ENCODE measurements at regions not wholly inside any gene's neighbourhood (a gene's known extent, or its start where the extent isn't known, plus 50 kb on each side); places are given as distances from the start of the nearest gene placed in this dataset.

DNA sequence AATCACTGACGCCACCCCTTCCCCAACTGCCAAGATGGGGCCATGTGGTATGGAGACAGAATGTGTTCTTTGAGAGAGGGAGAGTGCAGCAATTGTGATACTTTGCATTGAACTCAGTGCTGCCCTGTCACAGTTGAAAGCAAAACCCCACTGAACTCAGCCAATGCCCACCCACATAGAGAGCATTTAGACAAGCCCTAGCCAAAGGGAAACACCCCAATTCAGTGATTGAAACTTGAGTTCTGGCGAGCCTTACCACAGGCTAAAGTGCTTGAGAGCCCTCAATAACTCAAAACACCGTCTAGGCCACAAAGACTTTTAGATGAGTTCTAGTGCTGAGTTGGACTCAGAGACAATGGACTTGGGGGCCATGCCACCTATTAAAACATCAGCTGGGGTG lies 751.9 kb upstream of the POT1 start:
- Mint-ChIP-seq H3K36me3 (no peaks in the 10 kb centered on the region), H3K9me3 (no peaks in the 10 kb centered on the region), H3K4me1 (ENCODE audit: unreplicated experiment) (no peaks in the 10 kb centered on the region), H3K27ac (no peak overlapping the region), H3K4me3 (no peak overlapping the region), H3K27me3 (no peaks in the 10 kb centered on the region)
- TF ChIP-seq, protein P1, sequence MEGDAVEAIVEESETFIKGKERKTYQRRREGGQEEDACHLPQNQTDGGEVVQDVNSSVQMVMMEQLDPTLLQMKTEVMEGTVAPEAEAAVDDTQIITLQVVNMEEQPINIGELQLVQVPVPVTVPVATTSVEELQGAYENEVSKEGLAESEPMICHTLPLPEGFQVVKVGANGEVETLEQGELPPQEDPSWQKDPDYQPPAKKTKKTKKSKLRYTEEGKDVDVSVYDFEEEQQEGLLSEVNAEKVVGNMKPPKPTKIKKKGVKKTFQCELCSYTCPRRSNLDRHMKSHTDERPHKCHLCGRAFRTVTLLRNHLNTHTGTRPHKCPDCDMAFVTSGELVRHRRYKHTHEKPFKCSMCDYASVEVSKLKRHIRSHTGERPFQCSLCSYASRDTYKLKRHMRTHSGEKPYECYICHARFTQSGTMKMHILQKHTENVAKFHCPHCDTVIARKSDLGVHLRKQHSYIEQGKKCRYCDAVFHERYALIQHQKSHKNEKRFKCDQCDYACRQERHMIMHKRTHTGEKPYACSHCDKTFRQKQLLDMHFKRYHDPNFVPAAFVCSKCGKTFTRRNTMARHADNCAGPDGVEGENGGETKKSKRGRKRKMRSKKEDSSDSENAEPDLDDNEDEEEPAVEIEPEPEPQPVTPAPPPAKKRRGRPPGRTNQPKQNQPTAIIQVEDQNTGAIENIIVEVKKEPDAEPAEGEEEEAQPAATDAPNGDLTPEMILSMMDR (conservative IDR thresholded peaks at IDR 0.05): no peak
- no peak for DNase-seq (ENCODE audit: extremely low spot score, unreplicated experiment)

DNA sequence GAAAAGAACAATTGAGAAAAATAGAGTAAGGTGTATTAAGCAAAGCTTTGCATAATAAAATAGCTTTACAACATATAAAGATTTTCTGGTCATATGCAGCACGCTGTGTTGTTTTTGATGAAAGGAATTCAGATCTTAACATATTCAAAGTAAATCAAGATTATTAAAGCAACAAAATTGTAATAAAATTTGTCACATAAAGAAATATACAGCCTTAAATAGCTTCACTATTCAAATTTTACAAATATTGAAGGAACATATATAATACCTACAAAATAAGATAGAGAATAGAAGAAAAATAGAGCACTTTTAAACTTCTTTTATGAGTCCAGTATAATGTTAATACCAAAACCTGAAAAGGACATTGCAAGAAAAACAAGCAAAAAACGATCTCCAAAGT lies 749.1 kb upstream of the POT1 start:
- Mint-ChIP-seq H3K27me3 (no peaks in the 10 kb centered on the region), H3K4me3 (no peak overlapping the region), H3K9me3 (no peaks in the 10 kb centered on the region), H3K4me1 (ENCODE audit: unreplicated experiment) (no peaks in the 10 kb centered on the region), H3K27ac (no peak overlapping the region), H3K36me3 (no peaks in the 10 kb centered on the region)
- no peak for DNase-seq (ENCODE audit: extremely low spot score, unreplicated experiment)
- TF ChIP-seq, protein P1 (conservative IDR thresholded peaks at IDR 0.05): no peak

DNA sequence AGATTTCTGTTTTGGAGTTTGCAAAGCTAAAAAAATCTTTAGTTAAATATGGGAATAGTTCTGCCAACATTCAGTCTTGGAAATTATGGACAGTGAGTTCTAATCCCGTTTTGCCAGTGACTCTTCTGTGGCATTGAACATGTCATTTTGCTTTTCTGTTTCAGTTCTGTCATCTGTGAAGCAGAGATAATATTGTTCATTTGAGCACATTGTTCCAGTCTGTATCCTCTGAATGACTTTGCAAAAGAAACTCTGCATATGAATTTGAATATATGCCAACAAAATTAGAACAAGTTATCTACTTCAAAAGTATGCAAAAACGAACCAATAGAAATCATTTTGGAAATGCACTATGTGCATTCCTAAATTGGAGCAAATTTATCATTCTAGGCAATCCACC lies 746.0 kb upstream of the POT1 start:
- Mint-ChIP-seq H3K9me3 (no peaks in the 10 kb centered on the region), H3K4me3 (no peak overlapping the region), H3K36me3 (no peaks in the 10 kb centered on the region), H3K27ac (no peak overlapping the region), H3K4me1 (ENCODE audit: unreplicated experiment) (no peaks in the 10 kb centered on the region), H3K27me3 (no peaks in the 10 kb centered on the region)
- DNase-seq (ENCODE audit: extremely low spot score, unreplicated experiment): no peak
- TF ChIP-seq, protein P1 (conservative IDR thresholded peaks at IDR 0.05): no peak

DNA sequence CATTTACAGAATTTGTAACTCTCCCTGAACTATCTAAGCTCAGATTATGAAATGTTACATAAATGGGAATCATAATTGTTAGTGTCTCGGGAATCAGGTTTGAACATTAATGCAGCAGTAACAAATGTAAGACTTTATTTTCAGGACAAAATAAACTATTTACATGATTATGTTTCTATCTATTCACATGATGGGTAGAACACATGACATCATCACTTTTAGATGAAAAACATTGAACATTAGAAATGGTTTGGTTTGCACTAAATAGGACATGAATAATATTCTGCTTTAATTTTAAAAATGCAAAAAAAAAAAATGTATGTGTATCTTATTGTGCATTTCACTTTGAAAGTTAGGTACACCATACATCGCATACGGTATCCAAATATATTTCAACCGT lies 745.5 kb upstream of the POT1 start:
- Mint-ChIP-seq H3K27ac (no peak overlapping the region), H3K9me3 (no peaks in the 10 kb centered on the region), H3K36me3 (no peaks in the 10 kb centered on the region), H3K4me3 (no peak overlapping the region), H3K4me1 (ENCODE audit: unreplicated experiment) (no peaks in the 10 kb centered on the region), H3K27me3 (no peaks in the 10 kb centered on the region)
- TF ChIP-seq, protein P1 (conservative IDR thresholded peaks at IDR 0.05): no peak
- DNase-seq (ENCODE audit: extremely low spot score, unreplicated experiment): no peak

DNA sequence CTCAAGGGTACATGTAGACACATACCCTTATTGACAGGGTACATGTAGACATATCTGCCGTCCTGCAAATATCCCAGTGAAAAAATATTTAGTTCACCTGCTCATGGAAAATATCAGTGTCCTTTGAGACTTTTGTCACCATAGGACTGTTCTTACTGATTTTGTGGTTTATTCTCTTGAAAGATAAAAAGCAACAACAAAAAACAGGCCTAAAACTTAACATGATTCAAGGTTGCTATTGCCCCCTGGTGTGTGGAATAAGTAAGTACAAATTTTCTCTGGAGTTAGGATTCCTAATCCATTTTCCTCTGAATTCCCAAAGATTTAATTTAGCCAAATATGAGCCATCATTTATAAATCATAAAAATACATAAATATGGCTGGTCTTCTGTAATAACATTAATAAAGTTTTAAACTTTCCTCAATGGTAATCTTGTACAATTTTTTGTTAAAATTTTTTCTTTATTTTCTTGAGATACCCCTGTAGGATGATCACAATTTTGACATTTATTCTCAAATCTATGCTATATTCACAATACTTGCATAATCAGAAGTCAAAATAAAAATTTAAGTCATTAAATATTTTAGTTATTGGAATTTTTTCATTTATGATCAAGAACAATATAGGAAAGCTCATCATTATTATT lies 741.4 kb upstream of the POT1 start:
- Mint-ChIP-seq H3K27me3 (no peaks in the 10 kb centered on the region), H3K9me3 (no peaks in the 10 kb centered on the region), H3K27ac (no peak overlapping the region), H3K4me3 (no peak overlapping the region), H3K4me1 (ENCODE audit: unreplicated experiment) (no peaks in the 10 kb centered on the region), H3K36me3 (no peaks in the 10 kb centered on the region)
- TF ChIP-seq, protein P1 (conservative IDR thresholded peaks at IDR 0.05): peak; percentile 86
- no peak for DNase-seq (ENCODE audit: extremely low spot score, unreplicated experiment)

Measured in type B pancreatic cell (in vitro differentiated cells).